GM19324 (cell line): ENCODE measurements at regions not wholly inside any gene's neighbourhood (a gene's known extent, or its start where the extent isn't known, plus 50 kb on each side); places are given as distances from the start of the nearest gene placed in this dataset.
"Not testable (repeated sequence)": the region's sequence is repeated elsewhere in the genome, so short reads cannot be mapped to it uniquely, and the experiment has no call there.

ENCODE experiments used
- ATAC-seq: cut with Tn5 transposase; IDR thresholded peaks from one replicate; pipeline ENCODE4 v1.9.1; 2021; ENCODE audit warnings: mild to moderate bottlenecking, moderate library complexity; ENCODE audit not compliant: unreplicated experiment, low FRiP score

DNA sequence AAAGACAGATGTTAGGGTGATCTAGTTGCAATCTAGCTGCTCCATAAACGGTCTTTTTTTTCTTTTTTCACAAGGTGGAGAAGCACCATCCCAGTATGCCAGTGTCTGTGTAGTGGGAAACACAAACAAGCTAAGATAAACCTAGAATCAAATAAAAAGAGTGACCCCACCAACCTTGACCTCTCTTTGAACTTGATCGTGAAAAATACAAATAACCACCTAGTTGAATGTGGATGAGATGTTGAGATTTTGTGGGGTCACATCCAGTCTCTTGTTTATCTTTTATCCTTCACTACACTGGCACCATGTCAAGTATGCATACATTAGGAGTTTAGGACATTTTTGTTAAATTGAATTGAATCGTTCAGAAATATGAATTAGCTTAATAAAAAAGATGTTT lies 194.6 kb upstream of the EYA4 start:
- no peak for ATAC-seq

GRCh38 chr6:133047065-133047665 lies 194.0 kb upstream of the EYA4 start:
- ATAC-seq, result no peak

DNA sequence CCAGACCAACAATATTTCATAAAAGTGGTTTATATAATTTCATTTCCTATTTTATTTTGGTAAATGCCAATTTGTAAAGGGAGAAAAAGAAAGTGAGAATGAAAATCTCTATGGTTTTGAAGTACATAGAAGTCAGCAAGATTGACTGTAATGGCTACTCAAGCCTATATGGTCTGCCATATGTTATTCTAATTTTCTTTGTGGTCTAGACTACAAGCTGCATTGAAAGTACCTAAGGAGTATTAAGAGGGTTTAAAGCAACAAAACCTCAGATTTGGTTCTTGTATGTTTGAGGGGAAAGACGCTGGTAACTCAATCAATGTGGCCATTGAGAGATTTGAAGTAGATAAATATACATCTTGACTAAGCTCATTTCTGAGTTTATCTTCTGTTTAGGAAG lies 193.5 kb upstream of the EYA4 start:
- ATAC-seq, result no peak

GRCh38 chr6:133051240-133051639 lies 189.9 kb upstream of the EYA4 start:
- no peak for ATAC-seq

- no peak for ATAC-seq
These were observed 188.7 kb upstream of the EYA4 start for GRCh38 chr6:133052465-133052864.

DNA sequence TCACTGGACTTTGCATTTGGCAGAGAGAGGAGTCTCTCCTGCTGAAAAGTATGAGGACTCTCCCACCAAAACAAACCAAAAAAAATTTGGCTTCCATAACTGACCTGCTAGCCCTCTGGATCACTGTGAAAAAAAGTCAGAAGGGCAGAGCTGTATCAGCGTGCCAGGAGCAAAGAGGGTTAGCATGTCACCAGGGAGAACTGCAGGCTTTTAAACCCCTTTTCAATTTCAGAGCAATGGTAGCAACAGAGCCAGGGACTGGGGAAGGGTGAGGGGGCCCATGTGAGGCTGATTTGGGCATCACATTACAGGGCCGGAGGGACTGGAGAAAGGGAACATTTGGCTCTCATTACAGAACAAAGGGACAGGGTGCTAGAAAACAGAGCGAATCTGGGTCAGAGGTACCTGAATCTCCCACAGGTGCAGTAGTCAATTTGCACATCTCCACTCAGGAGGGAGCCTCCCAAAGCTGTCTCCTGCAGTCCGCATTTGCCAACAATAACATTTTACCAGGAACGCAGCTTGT lies 185.7 kb upstream of the EYA4 start:
- no peak for ATAC-seq

DNA sequence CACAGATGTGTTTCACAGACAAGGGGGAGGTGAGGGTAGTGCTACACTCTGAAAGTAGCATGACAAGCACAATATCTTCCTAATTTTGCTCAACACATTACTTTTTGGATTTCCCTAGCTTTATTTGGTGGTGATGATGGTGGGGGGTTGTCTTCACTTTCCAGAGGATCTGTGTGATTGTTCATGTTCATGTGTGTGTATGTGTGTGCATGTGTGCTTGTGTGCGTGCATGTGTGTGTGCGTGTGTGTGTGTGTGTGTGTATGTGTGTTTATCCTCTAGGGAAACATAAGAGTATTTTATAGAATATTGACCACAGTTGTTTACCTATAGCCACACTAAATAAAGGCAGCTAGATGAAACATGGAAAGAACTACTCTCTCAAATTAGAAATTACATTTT lies 183.8 kb upstream of the EYA4 start:
- no peak for ATAC-seq

GRCh38 chr6:133062077-133062476 lies 179.1 kb upstream of the EYA4 start:
- no peak for ATAC-seq

DNA sequence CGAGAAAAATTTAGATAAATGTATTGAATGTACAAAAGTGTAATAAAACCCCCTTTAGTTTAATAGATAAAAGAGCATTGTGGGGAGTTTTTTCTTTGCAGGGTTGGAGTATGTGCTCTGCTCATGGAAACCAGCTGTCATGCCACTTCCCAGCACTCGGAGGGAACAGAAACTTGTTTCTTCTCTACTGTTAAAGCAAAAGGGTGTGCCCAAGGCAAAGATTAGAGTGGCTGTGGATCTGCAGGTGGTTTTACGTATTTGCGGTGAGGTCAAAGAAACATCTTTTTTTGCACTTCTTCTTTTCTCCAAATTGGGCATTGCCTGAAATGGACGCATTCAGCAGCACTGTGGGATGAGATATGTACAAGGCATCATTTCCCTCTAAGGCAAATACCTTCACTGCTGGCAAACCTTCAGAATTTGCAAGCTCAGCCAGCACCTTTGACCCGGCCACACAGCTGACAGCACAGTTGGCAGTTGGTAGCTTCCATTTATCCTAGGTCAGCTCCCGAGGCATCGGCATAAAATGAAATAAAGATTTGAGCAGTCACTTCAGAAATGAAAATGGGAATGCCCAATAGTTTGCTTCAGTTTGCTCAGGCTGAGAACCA lies 178.4 kb upstream of the EYA4 start:
- no peak for ATAC-seq

DNA sequence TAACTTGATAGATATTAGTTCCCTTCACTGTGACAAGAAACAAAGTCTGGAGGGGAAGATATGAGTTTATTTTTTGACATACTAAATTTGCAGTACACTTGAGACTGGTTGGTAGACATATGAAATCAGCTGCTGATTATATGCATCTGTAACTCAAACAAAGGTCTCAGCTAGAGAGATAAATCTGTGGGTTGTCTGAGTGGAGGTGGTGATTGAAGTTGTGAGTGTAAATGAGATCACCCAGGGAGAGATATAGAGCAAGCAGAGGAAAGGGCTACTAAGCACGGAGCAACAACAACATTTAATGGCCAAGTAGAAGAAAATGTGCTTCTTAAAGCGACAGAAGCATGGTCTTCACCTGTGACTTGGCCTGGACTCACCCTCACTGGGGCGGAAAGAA lies 173.2 kb upstream of the EYA4 start:
- no peak for ATAC-seq

DNA sequence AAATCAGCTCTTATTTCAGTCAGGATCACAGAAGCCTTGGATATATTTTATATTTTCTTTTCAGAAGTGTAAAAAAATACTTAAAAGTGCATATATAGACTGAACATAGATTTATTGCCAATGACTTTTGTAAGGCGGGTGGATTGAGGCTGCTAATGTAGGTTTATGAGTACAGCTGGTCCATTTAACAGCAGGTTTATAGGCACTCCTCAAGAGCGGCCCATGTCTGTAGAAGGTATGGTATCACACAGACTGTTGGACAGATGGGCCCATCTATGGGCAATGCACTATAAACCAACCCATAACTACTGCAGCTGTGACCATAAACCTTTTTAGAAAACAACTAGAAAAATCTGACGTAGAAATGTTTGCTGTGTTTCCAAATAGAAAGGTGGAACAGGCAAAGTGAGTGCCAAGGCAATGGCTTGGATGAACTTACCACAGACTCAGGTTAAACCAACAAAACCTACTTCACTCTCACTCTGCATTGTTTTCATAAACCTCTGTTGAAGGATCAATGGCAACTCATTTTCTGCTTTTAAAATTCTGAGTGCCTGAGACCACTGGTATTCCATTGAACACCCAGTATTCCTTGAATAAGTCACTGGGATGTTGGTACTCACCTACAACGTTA lies 170.6 kb upstream of the EYA4 start:
- ATAC-seq, result no peak

GRCh38 chr6:133079901-133080300 lies 161.3 kb upstream of the EYA4 start:
- no peak for ATAC-seq

DNA sequence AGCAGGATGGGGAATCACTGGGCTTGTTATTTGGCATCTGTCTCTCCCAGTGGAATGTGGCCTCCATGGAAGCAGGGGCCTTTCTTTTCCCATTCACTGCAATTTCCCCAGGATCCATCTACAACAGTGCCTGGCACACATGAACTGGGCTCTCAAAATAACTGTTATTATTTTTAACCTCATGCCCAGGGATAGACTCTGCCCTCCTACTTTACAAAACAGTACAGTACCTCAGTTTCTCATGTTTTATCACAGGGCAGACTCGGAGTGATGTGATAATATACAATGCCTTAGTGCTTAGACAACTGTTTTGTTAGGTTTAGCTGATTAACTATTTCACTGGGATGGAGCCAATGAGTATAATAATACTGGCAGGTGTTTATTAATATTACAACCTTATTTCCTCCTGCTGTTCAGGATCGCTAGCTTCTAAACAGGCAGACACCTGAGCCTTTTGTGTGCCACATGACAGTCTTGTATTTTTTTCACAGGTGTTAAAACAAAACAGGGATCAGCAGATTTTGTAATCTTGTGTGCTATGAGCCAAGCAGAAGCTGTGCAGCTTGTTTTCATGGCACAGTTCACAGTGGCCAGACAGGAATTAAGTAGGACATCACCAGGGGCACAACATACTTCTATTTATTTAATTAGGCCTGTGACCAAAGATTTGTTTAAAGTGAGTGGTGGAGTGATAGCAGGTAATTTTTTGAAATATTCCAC lies 157.7 kb upstream of the EYA4 start:
- ATAC-seq, result no peak

GRCh38 chr6:133085471-133085870 lies 155.7 kb upstream of the EYA4 start:
- no peak for ATAC-seq

GRCh38 chr6:133085896-133086295 lies 155.3 kb upstream of the EYA4 start:
- ATAC-seq, result no peak

DNA sequence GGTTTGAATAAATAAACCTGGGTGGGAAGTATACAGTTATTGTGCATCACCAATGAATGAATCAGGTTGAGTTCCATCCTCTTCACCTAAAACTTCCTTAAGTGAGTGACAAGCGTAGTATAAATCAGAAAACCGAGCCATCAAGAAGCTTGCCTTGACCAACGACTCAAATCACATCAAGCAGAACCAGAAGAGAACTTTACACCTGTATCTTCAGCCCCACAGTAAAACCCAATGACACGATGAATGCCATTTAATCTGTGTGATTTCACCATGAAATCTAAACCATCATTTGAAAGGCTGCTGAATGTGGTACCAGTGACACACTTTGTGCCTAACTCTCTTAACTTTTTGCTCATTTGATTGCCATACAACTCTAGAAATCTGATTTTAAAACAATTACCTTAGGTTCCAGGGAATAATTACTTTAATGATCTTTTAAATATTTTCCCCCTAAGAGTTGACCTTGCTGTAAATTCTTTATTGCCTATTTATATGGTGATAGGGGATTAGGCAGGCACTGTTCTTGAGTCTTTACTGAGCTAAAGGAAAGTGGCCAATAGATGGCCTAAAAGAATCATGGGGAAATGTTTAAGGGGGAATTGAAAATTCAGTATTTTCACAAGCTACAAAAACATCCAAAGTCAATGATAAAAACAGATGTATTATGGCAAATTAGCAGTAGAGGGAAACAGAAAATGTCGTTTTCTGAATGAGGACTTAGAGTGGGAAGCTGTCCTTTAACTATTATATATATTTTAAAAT lies 152.0 kb upstream of the EYA4 start:
- no peak for ATAC-seq

DNA sequence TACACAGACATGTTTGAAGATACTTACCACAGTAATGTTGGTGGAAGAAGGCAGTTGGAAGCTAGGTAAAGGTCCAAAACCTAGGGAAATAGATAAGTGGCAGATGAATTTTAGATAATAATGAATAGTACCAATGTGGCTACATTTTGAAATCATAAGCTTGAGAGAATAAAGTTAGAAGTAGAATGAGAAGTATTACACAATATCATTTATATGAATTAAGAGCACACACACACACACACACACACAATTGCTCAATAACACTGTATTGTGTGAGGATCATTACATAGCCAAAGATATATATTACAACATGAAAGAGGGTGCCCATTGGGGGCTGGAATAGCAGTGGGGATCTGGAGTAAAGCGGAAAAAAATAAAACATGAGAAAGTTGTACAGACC lies 149.0 kb upstream of the EYA4 start:
- no peak for ATAC-seq

GRCh38 chr6:133092771-133093170 lies 148.4 kb upstream of the EYA4 start:
- no peak for ATAC-seq

DNA sequence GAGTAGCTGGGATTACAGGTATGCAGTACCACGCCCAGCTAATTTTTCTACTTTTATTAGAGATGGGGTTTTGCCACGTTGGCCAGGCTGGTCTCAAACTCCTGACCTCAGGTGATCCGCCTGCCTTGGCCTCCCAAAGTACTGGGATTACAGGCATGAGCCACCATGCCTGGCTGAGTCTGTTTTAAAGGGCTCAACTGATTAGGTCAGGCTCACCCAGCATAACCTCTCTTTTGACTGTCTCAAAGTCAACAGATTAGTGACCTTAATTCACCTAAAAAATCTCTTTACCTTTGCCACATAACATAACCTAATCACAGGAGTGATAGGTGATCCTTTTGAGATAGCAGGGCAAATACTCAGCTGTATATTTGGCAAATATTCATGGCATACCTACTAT lies 147.9 kb upstream of the EYA4 start:
- not testable (repeated sequence) for ATAC-seq

DNA sequence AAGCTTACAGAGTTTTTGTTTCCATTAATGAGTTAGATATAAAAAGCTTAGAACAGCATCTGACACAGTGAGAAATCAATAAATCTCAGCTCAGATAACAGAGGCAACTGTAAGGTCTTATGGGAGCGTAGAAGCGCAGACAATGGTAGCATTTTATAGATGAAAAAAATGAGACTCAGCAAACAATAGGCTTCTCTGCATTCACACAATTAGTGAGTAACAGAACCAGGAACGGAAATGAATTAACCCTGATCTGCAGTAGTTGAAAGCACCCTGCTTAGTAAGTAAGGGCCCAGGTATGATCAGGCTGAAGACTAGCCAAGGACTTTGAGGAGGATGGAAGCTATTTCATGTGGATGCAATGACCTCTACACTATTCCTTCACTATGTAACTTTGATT lies 147.2 kb upstream of the EYA4 start:
- ATAC-seq, result no peak

DNA sequence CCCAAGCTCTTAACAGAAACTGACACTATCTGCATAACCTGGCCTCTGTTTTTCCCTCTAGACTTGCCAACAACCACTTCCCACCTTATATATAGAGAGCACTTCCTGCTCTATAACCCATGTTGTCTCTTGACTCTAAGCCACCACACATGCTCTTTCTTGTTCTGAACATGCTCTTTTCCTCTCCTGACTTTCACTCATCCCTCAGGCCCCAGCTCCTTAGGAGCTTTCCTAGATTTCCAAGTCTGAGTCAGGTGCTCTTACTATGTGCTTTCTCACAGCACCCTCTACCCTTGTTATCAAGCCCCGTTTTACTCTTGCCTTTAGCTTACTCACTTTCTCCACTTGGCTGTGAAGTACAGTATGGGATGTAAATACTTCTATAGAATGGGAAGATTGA lies 143.9 kb upstream of the EYA4 start:
- no peak for ATAC-seq
